SK-N-SH treated with all-trans-retinoic acid at 6 μM for 48 hours (cell line): ENCODE measurements at regions not wholly inside any gene's neighbourhood (a gene's known extent, or its start where the extent isn't known, plus 50 kb on each side); places are given as distances from the start of the nearest gene placed in this dataset.
A peak's percentile ranks its signal among the peaks of the same experiment; 100 is the strongest.
"Not testable (repeated sequence)": the region's sequence is repeated elsewhere in the genome, so short reads cannot be mapped to it uniquely, and the experiment has no call there.

ENCODE experiments used
- ATAC-seq: fragments of 200-7000 bp; cut with Tn5 transposase; 3 replicates; pipeline ENCODE4 v1.9.1; 2020; ENCODE audit warnings: mild to moderate bottlenecking, moderate library complexity
- ARNTL ChIP-seq: fragments of 450-650 bp; formaldehyde crosslinking; IDR thresholded peaks from 2 replicates; pipeline ENCODE4 v1.5.0; 2020; ENCODE audit warnings: low read depth, mild to moderate bottlenecking, moderate library complexity, borderline replicate concordance
- BACH2 ChIP-seq: fragments of 250-450 bp; sonication (Bioruptor Pico); IDR thresholded peaks from 2 replicates; pipeline ENCODE4 v1.9.0; 2021; ENCODE audit warnings: mild to moderate bottlenecking, borderline replicate concordance
- GLIS3 ChIP-seq: fragments of 250-450 bp; sonication (Bioruptor Pico); IDR thresholded peaks from 2 replicates; pipeline ENCODE4 v1.5.0; 2020; ENCODE audit warnings: mild to moderate bottlenecking, moderate library complexity
- OSR1 ChIP-seq: fragments of 250-450 bp; sonication (Bioruptor Pico); IDR thresholded peaks from 2 replicates; pipeline ENCODE4 v1.8.0; 2022; ENCODE audit warnings: moderate library complexity, mild to moderate bottlenecking, inconsistent platforms
- PPARA ChIP-seq: fragments of 250-450 bp; sonication (Bioruptor Pico); IDR thresholded peaks from 2 replicates; pipeline ENCODE4 v1.5.0; 2020; ENCODE audit warnings: mild to moderate bottlenecking, borderline replicate concordance
- RARB ChIP-seq: fragments of 250-450 bp; sonication (Bioruptor Pico); IDR thresholded peaks from 2 replicates; pipeline ENCODE4 v1.8.0; 2021; ENCODE audit warnings: mild to moderate bottlenecking, moderate library complexity
- SNAI2 ChIP-seq: fragments of 250-450 bp; sonication (Bioruptor Pico); IDR thresholded peaks from 2 replicates; pipeline ENCODE4 v1.5.0; 2020; ENCODE audit warnings: mild to moderate bottlenecking, moderate library complexity
- TOX ChIP-seq: fragments of 250-450 bp; sonication (Bioruptor Pico); IDR thresholded peaks from 2 replicates; pipeline ENCODE4 v1.8.0; 2021; ENCODE audit warnings: mild to moderate bottlenecking, moderate library complexity, borderline replicate concordance
- ZC3H10 ChIP-seq: fragments of 250-450 bp; sonication (Bioruptor Pico); IDR thresholded peaks from 2 replicates; pipeline ENCODE4 v1.5.1; 2021; ENCODE audit warnings: mild to moderate bottlenecking, moderate library complexity
- ZFP3 ChIP-seq: fragments of 250-450 bp; sonication (Bioruptor Pico); IDR thresholded peaks from 2 replicates; pipeline ENCODE4 v1.5.0; 2020; ENCODE audit warnings: mild to moderate bottlenecking, moderate library complexity
- ZFP30 ChIP-seq: fragments of 450-650 bp; formaldehyde crosslinking; IDR thresholded peaks from 2 replicates; pipeline ENCODE4 v1.5.0; 2022; ENCODE audit warnings: mild to moderate bottlenecking, moderate library complexity
- ZNF565 ChIP-seq: fragments of 450-650 bp; formaldehyde crosslinking; conservative IDR thresholded peaks from 2 replicates; pipeline ENCODE4 v1.5.0; 2020; ENCODE audit warnings: low read depth, mild to moderate bottlenecking, moderate library complexity
- ZNF8 ChIP-seq: fragments of 450-650 bp; formaldehyde crosslinking; IDR thresholded peaks from 2 replicates; pipeline ENCODE4 v1.5.0; 2020; ENCODE audit warnings: mild to moderate bottlenecking, moderate library complexity
- TF ChIP-seq, protein P1 (sequence below): fragments of 250-450 bp; sonication (Bioruptor Pico); IDR thresholded peaks from 2 replicates; pipeline ENCODE4 v1.8.0; 2020; ENCODE audit warnings: mild to moderate bottlenecking, moderate library complexity, borderline replicate concordance
- TF ChIP-seq, protein P2 (sequence below): fragments of 250-450 bp; sonication (Bioruptor Pico); IDR thresholded peaks from 2 replicates; pipeline ENCODE4 v1.5.1; 2021; ENCODE audit warnings: mild to moderate bottlenecking, moderate library complexity
- TF ChIP-seq, protein P3 (sequence below): fragments of 250-450 bp; sonication (Bioruptor Pico); IDR thresholded peaks from 2 replicates; pipeline ENCODE4 v1.5.0; 2020; ENCODE audit warnings: mild to moderate bottlenecking, moderate library complexity
- TF ChIP-seq, protein P4 (sequence below): fragments of 250-450 bp; sonication (Bioruptor Pico); IDR thresholded peaks from 2 replicates; pipeline ENCODE4 v1.5.1; 2020; ENCODE audit warnings: low read depth, mild to moderate bottlenecking, moderate library complexity
- TF ChIP-seq, protein P5 (sequence below): fragments of 250-450 bp; sonication (Bioruptor Pico); IDR thresholded peaks from 2 replicates; pipeline ENCODE4 v1.8.0; 2021; ENCODE audit warnings: low read depth, mild to moderate bottlenecking, moderate library complexity, borderline replicate concordance

DNA sequence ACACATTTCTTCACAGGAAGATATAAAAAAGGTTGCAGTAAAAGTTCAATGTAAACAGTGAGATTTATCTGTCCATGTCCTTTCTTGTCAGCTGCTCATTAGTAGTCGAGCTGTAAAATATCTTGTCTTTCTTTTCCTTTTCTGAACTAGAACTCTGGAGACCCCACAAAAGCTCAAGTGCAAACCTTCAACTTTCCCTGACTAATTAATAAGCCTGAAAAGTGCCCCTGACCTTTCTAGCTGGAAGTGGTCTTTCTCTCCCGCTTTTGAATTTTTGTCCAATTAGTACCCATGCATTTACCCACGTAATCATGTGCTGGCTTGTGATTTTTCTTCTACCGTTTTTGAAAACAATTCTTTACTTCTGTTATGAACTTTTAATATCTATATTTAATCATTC, 63.6 kb upstream of the EHBP1 start (continued):
- no peak for TF ChIP-seq TOX (CRISPR knock-in tag)
- TF ChIP-seq ARNTL (CRISPR knock-in tag): no peak
- TF ChIP-seq ZNF565 (CRISPR knock-in tag): no peak
- TF ChIP-seq SNAI2 (CRISPR knock-in tag): no peak
- no peak for TF ChIP-seq ZFP3 (CRISPR knock-in tag)

DNA sequence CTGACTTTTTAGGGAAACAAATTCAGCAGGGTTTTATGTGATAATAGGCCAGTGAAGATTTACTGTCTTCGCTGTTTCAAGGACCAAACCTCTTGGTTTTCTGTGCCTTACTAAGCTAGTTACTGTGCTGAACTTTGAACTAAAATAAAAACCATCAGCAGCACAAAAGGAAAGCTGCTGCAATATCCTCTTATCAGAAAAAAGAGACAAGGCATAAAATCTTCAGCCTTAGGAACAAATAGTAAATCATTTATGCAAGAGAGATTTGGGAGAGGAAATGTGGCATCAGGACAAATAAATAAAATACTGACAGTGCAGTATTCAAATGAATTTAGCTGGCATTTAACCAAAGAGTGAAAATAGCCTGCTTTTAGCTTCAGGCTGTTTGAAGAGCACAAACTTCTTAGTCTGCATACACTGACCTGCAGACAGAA, 64.1 kb upstream of the EHBP1 start:
- ATAC-seq: peak; percentile 67
- TF ChIP-seq RARB (no peak), GLIS3 (no peak)

DNA sequence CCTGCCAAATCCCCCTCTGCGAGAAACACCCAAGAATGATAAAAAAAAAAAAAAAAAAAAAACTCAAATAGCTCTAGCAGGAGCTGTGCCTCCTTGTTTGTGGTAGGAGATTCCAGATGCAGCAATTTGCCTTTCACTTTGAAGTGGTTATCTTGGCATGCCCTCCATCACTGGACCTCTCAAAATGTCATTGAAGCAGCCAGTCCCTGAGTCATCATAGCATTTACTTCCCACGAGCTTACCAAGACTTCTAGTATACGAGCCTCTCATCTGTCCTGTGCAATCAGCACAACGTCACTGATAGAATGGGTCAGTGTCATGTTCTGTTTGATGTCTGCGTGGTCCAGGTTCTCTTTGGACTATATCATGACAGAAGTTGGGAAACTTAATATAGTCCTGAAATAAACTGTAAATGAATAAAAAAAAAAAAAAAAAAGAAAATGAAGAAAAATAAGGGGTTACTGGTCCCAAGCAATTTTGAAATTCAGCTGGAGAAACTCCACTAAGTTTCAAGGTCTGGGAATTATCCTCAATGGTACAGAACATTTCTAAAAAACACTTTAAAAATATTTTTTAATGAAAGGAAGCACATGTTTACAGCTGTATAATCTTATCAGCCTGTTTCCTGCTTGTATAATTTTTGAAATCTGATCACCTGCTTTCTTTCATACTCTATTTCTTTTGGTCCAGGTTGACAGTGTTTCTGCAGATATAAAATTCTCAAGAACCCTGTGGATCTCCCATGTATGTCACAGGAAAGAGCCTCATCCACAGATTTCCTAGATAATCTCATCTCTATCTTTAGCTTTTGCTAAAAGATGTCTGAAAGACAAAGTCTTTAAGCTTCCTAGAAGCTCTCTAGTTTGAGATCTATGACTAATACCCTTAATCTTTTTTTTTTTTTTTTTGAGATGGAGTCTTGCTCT, 74.1 kb upstream of the EHBP1 start:
- TF ChIP-seq, protein P1, sequence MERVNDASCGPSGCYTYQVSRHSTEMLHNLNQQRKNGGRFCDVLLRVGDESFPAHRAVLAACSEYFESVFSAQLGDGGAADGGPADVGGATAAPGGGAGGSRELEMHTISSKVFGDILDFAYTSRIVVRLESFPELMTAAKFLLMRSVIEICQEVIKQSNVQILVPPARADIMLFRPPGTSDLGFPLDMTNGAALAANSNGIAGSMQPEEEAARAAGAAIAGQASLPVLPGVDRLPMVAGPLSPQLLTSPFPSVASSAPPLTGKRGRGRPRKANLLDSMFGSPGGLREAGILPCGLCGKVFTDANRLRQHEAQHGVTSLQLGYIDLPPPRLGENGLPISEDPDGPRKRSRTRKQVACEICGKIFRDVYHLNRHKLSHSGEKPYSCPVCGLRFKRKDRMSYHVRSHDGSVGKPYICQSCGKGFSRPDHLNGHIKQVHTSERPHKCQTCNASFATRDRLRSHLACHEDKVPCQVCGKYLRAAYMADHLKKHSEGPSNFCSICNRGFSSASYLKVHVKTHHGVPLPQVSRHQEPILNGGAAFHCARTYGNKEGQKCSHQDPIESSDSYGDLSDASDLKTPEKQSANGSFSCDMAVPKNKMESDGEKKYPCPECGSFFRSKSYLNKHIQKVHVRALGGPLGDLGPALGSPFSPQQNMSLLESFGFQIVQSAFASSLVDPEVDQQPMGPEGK: no peak
- TF ChIP-seq ZFP30 (CRISPR knock-in tag) (no peak), ZC3H10 (CRISPR knock-in tag) (no peak), SNAI2 (CRISPR knock-in tag) (no peak), PPARA (no peak), ZNF8 (CRISPR knock-in tag) (no peak), ZNF565 (CRISPR knock-in tag) (no peak), BACH2 (no peak), TOX (CRISPR knock-in tag) (no peak), OSR1 (CRISPR knock-in tag) (no peak), ARNTL (CRISPR knock-in tag) (no peak)
- TF ChIP-seq, protein P2, sequence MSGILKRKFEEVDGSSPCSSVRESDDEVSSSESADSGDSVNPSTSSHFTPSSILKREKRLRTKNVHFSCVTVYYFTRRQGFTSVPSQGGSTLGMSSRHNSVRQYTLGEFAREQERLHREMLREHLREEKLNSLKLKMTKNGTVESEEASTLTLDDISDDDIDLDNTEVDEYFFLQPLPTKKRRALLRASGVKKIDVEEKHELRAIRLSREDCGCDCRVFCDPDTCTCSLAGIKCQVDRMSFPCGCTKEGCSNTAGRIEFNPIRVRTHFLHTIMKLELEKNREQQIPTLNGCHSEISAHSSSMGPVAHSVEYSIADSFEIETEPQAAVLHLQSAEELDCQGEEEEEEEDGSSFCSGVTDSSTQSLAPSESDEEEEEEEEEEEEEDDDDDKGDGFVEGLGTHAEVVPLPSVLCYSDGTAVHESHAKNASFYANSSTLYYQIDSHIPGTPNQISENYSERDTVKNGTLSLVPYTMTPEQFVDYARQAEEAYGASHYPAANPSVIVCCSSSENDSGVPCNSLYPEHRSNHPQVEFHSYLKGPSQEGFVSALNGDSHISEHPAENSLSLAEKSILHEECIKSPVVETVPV (CRISPR knock-in tag): no peak
- TF ChIP-seq, protein P3, sequence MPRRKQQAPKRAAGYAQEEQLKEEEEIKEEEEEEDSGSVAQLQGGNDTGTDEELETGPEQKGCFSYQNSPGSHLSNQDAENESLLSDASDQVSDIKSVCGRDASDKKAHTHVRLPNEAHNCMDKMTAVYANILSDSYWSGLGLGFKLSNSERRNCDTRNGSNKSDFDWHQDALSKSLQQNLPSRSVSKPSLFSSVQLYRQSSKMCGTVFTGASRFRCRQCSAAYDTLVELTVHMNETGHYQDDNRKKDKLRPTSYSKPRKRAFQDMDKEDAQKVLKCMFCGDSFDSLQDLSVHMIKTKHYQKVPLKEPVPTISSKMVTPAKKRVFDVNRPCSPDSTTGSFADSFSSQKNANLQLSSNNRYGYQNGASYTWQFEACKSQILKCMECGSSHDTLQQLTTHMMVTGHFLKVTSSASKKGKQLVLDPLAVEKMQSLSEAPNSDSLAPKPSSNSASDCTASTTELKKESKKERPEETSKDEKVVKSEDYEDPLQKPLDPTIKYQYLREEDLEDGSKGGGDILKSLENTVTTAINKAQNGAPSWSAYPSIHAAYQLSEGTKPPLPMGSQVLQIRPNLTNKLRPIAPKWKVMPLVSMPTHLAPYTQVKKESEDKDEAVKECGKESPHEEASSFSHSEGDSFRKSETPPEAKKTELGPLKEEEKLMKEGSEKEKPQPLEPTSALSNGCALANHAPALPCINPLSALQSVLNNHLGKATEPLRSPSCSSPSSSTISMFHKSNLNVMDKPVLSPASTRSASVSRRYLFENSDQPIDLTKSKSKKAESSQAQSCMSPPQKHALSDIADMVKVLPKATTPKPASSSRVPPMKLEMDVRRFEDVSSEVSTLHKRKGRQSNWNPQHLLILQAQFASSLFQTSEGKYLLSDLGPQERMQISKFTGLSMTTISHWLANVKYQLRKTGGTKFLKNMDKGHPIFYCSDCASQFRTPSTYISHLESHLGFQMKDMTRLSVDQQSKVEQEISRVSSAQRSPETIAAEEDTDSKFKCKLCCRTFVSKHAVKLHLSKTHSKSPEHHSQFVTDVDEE (CRISPR knock-in tag): no peak
- TF ChIP-seq, protein P4, sequence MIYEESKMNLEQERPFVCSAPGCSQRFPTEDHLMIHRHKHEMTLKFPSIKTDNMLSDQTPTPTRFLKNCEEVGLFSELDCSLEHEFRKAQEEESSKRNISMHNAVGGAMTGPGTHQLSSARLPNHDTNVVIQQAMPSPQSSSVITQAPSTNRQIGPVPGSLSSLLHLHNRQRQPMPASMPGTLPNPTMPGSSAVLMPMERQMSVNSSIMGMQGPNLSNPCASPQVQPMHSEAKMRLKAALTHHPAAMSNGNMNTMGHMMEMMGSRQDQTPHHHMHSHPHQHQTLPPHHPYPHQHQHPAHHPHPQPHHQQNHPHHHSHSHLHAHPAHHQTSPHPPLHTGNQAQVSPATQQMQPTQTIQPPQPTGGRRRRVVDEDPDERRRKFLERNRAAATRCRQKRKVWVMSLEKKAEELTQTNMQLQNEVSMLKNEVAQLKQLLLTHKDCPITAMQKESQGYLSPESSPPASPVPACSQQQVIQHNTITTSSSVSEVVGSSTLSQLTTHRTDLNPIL (CRISPR knock-in tag): no peak
- TF ChIP-seq, protein P5, sequence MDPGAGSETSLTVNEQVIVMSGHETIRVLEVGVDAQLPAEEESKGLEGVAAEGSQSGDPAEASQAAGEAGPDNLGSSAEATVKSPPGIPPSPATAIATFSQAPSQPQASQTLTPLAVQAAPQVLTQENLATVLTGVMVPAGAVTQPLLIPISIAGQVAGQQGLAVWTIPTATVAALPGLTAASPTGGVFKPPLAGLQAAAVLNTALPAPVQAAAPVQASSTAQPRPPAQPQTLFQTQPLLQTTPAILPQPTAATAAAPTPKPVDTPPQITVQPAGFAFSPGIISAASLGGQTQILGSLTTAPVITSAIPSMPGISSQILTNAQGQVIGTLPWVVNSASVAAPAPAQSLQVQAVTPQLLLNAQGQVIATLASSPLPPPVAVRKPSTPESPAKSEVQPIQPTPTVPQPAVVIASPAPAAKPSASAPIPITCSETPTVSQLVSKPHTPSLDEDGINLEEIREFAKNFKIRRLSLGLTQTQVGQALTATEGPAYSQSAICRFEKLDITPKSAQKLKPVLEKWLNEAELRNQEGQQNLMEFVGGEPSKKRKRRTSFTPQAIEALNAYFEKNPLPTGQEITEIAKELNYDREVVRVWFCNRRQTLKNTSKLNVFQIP (CRISPR knock-in tag): no peak
- TF ChIP-seq, all 23 proteins: peak for 0
- ATAC-seq: no peak

DNA sequence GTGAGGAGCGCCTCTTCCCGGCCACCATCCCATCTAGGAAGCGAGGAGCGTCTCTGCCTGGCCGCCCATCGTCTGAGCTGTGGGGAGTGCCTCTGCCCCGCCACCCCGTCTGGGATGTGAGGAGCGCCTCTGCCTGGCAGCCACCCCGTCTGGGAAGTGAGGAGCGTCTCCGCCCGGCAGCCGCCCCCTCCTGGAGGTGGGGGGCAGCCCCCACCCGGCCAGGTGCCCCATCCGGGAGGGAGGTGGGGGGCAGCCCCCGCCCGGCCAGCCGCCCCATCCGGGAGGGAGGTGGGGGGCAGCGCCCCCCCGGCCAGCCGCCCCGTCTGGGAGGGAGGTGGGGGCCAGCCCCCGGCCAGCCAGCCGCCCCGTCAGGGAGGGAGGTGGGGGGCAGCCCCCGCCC, 75.3 kb upstream of the EHBP1 start:
- ATAC-seq: not testable (repeated sequence)

DNA sequence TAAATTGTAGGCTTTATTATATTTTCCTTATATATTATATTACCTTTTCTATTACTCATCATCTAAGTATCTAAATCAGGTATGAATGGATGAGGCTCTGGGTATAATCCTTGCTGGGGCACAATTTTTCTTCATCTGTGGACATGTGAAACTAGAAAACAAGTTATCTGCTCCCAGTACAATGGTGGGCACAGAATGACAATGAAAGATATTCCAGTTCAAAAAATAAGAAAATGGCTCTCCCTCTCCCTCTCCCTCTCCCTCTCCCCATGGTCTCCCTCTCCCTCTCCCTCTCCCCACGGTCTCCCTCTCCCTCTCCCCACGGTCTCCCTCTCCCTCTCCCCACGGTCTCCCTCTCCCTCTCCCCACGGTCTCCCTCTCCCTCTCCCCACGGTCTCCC, 76.2 kb upstream of the EHBP1 start:
- not testable (repeated sequence) for ATAC-seq
